22Rv1 (cell line): ENCODE measurements at regions not wholly inside any gene's neighbourhood (a gene's known extent, or its start where the extent isn't known, plus 50 kb on each side); places are given as distances from the start of the nearest gene placed in this dataset.

Experiments used
- H3K27ac ChIP-seq: fragments of 450-650 bp; 2 replicates; pipeline ENCODE4 v1.5.1; 2017
- CTCF ChIP-seq: fragments of 450-650 bp; IDR thresholded peaks from 2 replicates; pipeline ENCODE4 v1.5.1; 2017; ENCODE audit warnings: mild to moderate bottlenecking
- ZFX ChIP-seq: fragments of 450-650 bp; IDR thresholded peaks from 2 replicates; pipeline ENCODE4 v1.6.1; 2017; ENCODE audit warnings: antibody characterized with exemption, borderline replicate concordance

DNA sequence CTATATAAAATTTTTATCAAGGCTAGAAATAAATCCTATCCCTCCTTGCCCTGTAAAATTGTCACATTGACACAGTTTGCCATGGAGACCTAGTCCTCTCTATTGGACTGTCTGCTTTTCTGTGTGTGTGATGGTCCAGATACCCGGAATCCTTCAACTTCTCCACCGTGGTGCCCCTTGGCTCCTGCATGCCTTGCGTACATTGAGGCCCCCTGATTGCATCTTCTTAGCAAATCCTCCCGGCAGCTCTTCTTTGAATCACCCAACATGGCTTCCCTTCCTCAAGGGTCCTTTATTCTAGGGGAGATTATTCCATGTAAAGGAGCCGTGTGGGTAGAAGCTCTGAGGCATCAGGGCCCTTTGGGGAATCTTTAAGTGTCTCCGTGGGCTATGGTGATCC lies 219.5 kb downstream of the CDC5L start:
- H3K27ac ChIP-seq, result no peak overlapping the region
- TF ChIP-seq CTCF (no peak), ZFX (no peak)

GRCh38 chr6:44608175-44608574 lies 220.7 kb downstream of the CDC5L start:
- H3K27ac ChIP-seq, result no peak overlapping the region
- no peak for TF ChIP-seq ZFX
- TF ChIP-seq CTCF, result no peak

DNA sequence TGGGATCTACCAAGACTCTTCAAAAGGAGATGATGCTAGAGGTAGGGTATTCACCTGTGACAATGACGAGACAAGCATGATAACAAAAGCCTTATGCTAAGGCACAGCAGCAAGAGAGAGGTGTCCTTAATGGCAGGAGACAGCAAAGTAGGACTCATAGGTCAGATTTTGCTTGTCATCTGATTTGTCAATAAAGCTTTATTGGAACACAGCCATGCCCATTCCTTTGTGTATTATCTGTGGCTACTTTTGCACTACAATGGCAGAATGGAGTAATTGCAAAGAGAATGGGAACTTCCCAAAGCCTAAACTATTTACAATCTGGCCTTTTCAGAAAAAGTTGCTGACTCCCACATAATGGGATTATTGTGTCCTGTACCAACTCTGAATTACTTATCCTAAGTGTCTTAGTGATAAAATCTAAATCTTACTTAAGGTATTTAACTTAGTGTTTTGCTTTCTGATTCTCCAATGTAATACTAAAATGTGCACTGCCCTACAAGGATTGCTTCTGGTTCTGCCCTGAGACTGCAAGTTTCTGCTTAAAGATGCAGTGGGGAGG lies 221.6 kb downstream of the CDC5L start:
- H3K27ac ChIP-seq, result no peak overlapping the region

DNA sequence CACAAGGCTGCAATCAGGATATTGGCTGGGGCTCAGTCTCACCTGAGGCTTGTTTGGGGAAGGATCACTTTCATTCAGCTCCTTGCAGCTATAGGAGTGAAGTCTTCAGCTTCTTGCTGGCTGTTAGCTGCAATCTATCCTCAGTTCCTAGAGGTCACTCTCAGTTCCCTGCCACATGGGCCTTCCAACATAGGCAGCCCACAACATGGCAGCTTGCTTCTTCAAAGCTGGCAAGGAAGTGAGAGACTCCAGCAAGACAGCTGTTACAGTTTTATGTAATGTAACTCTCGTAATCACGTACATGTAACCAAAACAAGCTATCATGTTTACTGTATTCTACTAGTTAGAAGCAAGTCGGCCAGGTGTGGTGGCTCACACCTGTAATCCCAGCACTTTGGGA lies 226.9 kb downstream of the CDC5L start:
- no peak overlapping the region for H3K27ac ChIP-seq
- TF ChIP-seq CTCF (no peak), ZFX (no peak)

More for the DNA sequence above, 221.6 kb downstream of the CDC5L start:
- TF ChIP-seq CTCF, result no peak
- TF ChIP-seq ZFX, result no peak

GRCh38 chr6:44615621-44616020 lies 228.1 kb downstream of the CDC5L start:
- no peak for TF ChIP-seq ZFX
- H3K27ac ChIP-seq, result no peak overlapping the region

GRCh38 chr6:44617416-44617815 lies 229.9 kb downstream of the CDC5L start:
- no peak overlapping the region for H3K27ac ChIP-seq
- TF ChIP-seq ZFX, result no peak
- no peak for TF ChIP-seq CTCF

DNA sequence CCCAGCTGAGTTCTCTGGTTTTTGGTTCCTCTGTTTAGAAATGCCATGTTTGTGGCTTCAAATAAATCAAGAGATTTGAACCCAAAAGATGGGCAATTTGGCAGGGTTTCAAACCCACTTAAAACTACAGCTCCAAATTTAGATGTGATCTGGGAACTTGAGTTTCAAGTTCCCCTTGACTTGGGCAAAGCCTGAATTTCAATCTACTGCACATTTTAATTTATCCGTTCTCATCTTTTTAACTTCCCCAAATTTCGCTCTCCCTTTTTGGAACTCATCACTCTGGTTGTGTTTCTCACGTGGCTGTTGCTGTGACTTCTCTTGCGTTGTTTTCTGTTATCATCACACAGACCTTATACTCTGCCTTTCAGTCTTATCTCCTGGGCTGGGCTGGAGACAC lies 230.9 kb downstream of the CDC5L start:
- TF ChIP-seq ZFX, result no peak
- TF ChIP-seq CTCF, result no peak

GRCh38 chr6:44620922-44621321 lies 233.4 kb downstream of the CDC5L start:
- TF ChIP-seq CTCF, result no peak
- no peak for TF ChIP-seq ZFX
- no peak overlapping the region for H3K27ac ChIP-seq

More for the DNA sequence above, 230.9 kb downstream of the CDC5L start:
- no peak overlapping the region for H3K27ac ChIP-seq
